ENCODE measurements at regions not wholly inside any gene's neighbourhood (a gene's known extent, or its start where the extent isn't known, plus 50 kb on each side); places are given as distances from the start of the nearest gene placed in this dataset.
"Not testable (repeated sequence)": the region's sequence is repeated elsewhere in the genome, so short reads cannot be mapped to it uniquely, and the experiment has no call there.

- H4K20me1 ChIP-seq; H3K27ac ChIP-seq; H3K9ac ChIP-seq; H3K36me3 ChIP-seq; H3K9me3 ChIP-seq (replicated peaks in 1 of 11); H3K27me3 ChIP-seq; H3K4me3 ChIP-seq: not testable (repeated sequence)
- Histone ChIP-seq H3K4me2 (peak overlapping the region in 2 of 11 experiments; percentile 46 to 62; a peak in 4 of 22 replicates), H3K4me1 (peaks cover 0 to 51% (median 4%) of the 10 kb centered on the region in 10 experiments; a peak in 9 of 20 replicates)
Observed at GRCh38 chr4:102397056-102397455, 51.8 kb upstream of the SLC39A8 start.

GRCh38 chr4:102399021-102399420 is 53.7 kb upstream of the SLC39A8 start:
- peak overlapping the region in 4 of 11 experiments; percentile 3 to 56 (median 36); a peak in 4 of 22 replicates for H3K27ac ChIP-seq
- no peak overlapping the region; a peak in 2 of 22 replicates for H3K9ac ChIP-seq
- no peak overlapping the region for H3K4me3 ChIP-seq
- no peaks in the 10 kb centered on the region for H3K27me3 ChIP-seq
- TF ChIP-seq Cebpa-rat (IDR thresholded peaks at IDR 0.05) = no peak
- no peaks in the 10 kb centered on the region for H4K20me1 ChIP-seq
- H3K9me3 ChIP-seq (replicated peaks in 1 of 11) = 0 out of 22 replicates have a peak, but pooled peaks cover 0 to 4% (median 0%) of the 10 kb centered on the region in 11 experiments
- no peaks in the 10 kb centered on the region for H3K36me3 ChIP-seq
- peak overlapping the region in 5 of 11 experiments; percentile 47 to 83 (median 68); a peak in 10 of 22 replicates for H3K4me2 ChIP-seq
- peaks cover 0 to 56% (median 4%) of the 10 kb centered on the region in 10 experiments; a peak in 9 of 20 replicates for H3K4me1 ChIP-seq

DNA sequence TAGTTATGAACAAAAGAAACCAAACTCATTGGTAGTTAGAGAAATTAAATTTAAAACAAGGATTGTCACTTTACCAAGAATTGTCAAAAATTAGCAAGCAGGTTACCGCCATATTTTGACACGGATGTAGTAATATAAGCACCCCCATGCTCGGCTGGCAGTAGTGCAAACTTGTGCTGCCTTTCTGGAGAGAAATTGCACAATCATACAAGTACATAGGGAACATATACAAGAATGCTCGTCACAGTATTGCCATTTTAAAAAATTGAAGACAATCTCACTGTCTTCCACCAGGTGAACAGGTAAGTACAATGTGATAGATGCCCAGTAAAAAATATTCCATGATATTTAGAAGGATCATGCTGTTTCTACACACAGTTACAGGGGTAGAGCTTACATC is 55.6 kb upstream of the SLC39A8 start:
- Histone ChIP-seq H3K9ac (no peak overlapping the region), H3K27me3 (0 out of 22 replicates have a peak, but pooled peaks cover 0 to 3% (median 0%) of the 10 kb centered on the region in 11 experiments), H3K4me1 (peaks cover 0 to 64% (median 4%) of the 10 kb centered on the region in 10 experiments; a peak in 9 of 20 replicates), H3K4me2 (no peak overlapping the region), H3K9me3 (replicated peaks in 1 of 11) (no peaks in the 10 kb centered on the region), H3K4me3 (no peak overlapping the region), H4K20me1 (no peaks in the 10 kb centered on the region), H3K36me3 (no peaks in the 10 kb centered on the region), H3K27ac (no peak overlapping the region)
- TF ChIP-seq Cebpa-rat (IDR thresholded peaks at IDR 0.05) = no peak; a peak in 1 of 22 replicates

- Histone ChIP-seq H3K27ac (no peak overlapping the region), H3K4me3 (no peak overlapping the region), H3K36me3 (no peaks in the 10 kb centered on the region), H3K27me3 (0 out of 22 replicates have a peak, but pooled peaks cover 0 to 8% (median 0%) of the 10 kb centered on the region in 11 experiments), H3K4me2 (peak overlapping the region in 1 of 11 experiments; percentile 50; a peak in 1 of 22 replicates), H3K9me3 (replicated peaks in 1 of 11) (no peaks in the 10 kb centered on the region), H3K4me1 (peaks cover 0 to 53% (median 4%) of the 10 kb centered on the region in 10 experiments; a peak in 9 of 20 replicates), H3K9ac (no peak overlapping the region), H4K20me1 (no peaks in the 10 kb centered on the region)
- no peak for TF ChIP-seq Cebpa-rat (IDR thresholded peaks at IDR 0.05)
Observed at GRCh38 chr4:102402223-102402622, 56.9 kb upstream of the SLC39A8 start.

DNA sequence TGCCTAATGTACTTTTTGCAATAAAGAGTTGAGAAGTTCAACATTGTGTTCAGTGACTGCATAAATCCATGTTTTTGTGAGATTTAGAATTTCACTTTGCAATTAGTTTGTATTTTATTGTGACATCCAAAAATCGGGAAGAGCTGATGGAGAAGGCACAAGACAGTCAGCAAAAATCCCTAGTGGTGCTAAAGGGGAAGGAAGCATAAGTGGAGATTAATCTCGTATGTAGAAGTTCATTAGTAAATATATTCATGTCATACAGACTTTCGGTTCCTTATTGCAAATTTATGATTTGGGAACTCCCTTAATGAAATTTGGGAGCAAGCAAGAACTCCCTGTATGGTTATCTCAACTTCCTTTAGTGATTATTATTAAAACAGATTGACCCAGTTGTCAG is 57.8 kb upstream of the SLC39A8 start:
- 0 out of 22 replicates have a peak, but pooled peaks cover 0 to 8% (median 0%) of the 10 kb centered on the region in 11 experiments for H3K27me3 ChIP-seq
- H4K20me1 ChIP-seq = no peaks in the 10 kb centered on the region
- H3K27ac ChIP-seq = peak overlapping the region in 1 of 11 experiments; percentile 28; a peak in 1 of 22 replicates
- no peaks in the 10 kb centered on the region for H3K9me3 ChIP-seq (replicated peaks in 1 of 11)
- H3K4me2 ChIP-seq = peak overlapping the region in 3 of 11 experiments; percentile 50 to 59 (median 55); a peak in 6 of 22 replicates
- no peaks in the 10 kb centered on the region for H3K36me3 ChIP-seq
- no peak overlapping the region for H3K9ac ChIP-seq
- no peak overlapping the region for H3K4me3 ChIP-seq
- no peak for TF ChIP-seq Cebpa-rat (IDR thresholded peaks at IDR 0.05)
- H3K4me1 ChIP-seq = peaks cover 0 to 46% (median 4%) of the 10 kb centered on the region in 10 experiments; a peak in 9 of 20 replicates

GRCh38 chr4:102404431-102404969 is 59.2 kb upstream of the SLC39A8 start:
- H3K4me3 ChIP-seq = no peak overlapping the region
- H3K36me3 ChIP-seq = no peaks in the 10 kb centered on the region
- peaks cover 0 to 32% (median 0%) of the 10 kb centered on the region in 10 experiments; a peak in 6 of 20 replicates for H3K4me1 ChIP-seq
- H3K27ac ChIP-seq = peak overlapping the region in 1 of 11 experiments; percentile 8; a peak in 1 of 22 replicates
- H3K4me2 ChIP-seq = peak overlapping the region in 3 of 11 experiments; percentile 50 to 59 (median 55); a peak in 4 of 22 replicates
- H3K9me3 ChIP-seq (replicated peaks in 1 of 11) = no peaks in the 10 kb centered on the region
- H3K27me3 ChIP-seq = 0 out of 22 replicates have a peak, but pooled peaks cover 0 to 8% (median 0%) of the 10 kb centered on the region in 11 experiments
- H3K9ac ChIP-seq = no peak overlapping the region
- TF ChIP-seq Cebpa-rat (IDR thresholded peaks at IDR 0.05) = no peak
- H4K20me1 ChIP-seq = no peaks in the 10 kb centered on the region

- Histone ChIP-seq H3K36me3 (no peaks in the 10 kb centered on the region), H3K4me1 (peaks cover 0 to 30% (median 0%) of the 10 kb centered on the region in 10 experiments; a peak in 6 of 20 replicates), H4K20me1 (no peaks in the 10 kb centered on the region), H3K27ac (no peak overlapping the region), H3K9me3 (replicated peaks in 1 of 11) (no peaks in the 10 kb centered on the region), H3K4me3 (no peak overlapping the region), H3K27me3 (0 out of 22 replicates have a peak, but pooled peaks cover 0 to 8% (median 0%) of the 10 kb centered on the region in 11 experiments), H3K4me2 (no peak overlapping the region), H3K9ac (no peak overlapping the region)
- no peak for TF ChIP-seq Cebpa-rat (IDR thresholded peaks at IDR 0.05)
Observed at GRCh38 chr4:102405821-102406401, 60.6 kb upstream of the SLC39A8 start.

DNA sequence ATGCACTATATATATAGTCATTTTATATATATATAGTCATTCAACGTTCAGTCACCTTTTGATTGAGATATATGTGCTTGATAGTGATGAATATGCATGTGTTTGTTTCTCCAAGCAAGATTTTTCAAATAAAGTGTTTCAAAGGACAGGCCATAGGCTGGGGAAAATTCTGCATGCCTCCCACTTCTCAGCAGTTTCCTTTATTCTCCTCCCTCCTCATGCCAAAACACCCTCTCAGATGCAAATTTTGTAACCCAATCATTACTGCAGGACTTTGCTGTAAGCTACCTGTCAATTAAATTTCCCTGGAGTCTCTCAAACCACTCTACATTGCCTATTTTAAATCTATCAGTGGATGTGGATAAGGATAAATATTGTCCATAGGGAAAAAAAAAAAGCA is 65.6 kb upstream of the SLC39A8 start:
- H3K36me3 ChIP-seq; H3K9ac ChIP-seq; H3K4me1 ChIP-seq; H3K4me3 ChIP-seq; H3K9me3 ChIP-seq (replicated peaks in 1 of 11); H3K4me2 ChIP-seq; H3K27ac ChIP-seq; H3K27me3 ChIP-seq; H4K20me1 ChIP-seq: not testable (repeated sequence)

DNA sequence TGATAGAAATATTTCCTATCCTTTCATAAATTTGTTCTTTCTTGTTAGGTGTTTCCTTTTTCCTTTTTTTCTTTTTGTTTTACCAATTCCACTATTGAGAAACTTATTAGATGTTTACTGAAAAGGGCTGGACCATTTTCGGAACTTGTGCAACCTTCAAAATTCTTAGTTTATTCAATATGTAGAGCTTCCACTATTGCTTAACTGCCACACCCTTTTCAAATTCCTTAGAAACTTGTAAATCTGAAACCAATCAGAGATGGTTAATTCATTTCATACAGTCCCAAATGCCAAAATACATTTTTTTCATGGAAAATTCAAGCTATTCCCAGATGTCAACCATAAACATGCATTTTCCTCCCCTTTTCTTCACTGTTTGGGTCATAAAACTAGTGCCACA is 66.1 kb upstream of the SLC39A8 start:
- Histone ChIP-seq H4K20me1 (no peaks in the 10 kb centered on the region), H3K4me2 (no peak overlapping the region), H3K9ac (no peak overlapping the region), H3K27me3 (no peaks in the 10 kb centered on the region), H3K36me3 (no peaks in the 10 kb centered on the region), H3K9me3 (replicated peaks in 1 of 11) (no peaks in the 10 kb centered on the region), H3K4me3 (no peak overlapping the region), H3K4me1 (no peaks in the 10 kb centered on the region), H3K27ac (no peak overlapping the region)
- no peak for TF ChIP-seq Cebpa-rat (IDR thresholded peaks at IDR 0.05)

Data from BLaER1 treated with 17β-estradiol and CSF1 and Interleukin-3, amounts not matched to agents 10 nM and 100 nM (cell line).